Endothelial cell (in vitro differentiated cells): ENCODE measurements at regions not wholly inside any gene's neighbourhood (a gene's known extent, or its start where the extent isn't known, plus 50 kb on each side); places are given as distances from the start of the nearest gene placed in this dataset.

Experiments used
- DNase-seq: peaks from one replicate; pipeline ENCODE4 v3.0.0; 2021; ENCODE audit warnings: low spot score
- H3K27ac Mint-ChIP-seq: one replicate; pipeline ENCODE4 v1.8.0; 2021; ENCODE audit warnings: mixed read lengths, inconsistent platforms; ENCODE audit not compliant: unreplicated experiment
- H3K27me3 Mint-ChIP-seq: one replicate; pipeline ENCODE4 v1.8.0; 2021; ENCODE audit warnings: mild to moderate bottlenecking, moderate library complexity, mixed read lengths, inconsistent platforms; ENCODE audit not compliant: unreplicated experiment
- H3K36me3 Mint-ChIP-seq: one replicate; pipeline ENCODE4 v1.8.0; 2021; ENCODE audit warnings: mild to moderate bottlenecking, low read depth, mixed read lengths, inconsistent platforms; ENCODE audit not compliant: unreplicated experiment
- H3K4me1 Mint-ChIP-seq: one replicate; pipeline ENCODE4 v1.8.0; 2021; ENCODE audit warnings: mild to moderate bottlenecking, mixed read lengths, inconsistent platforms; ENCODE audit not compliant: unreplicated experiment
- H3K4me3 Mint-ChIP-seq: one replicate; pipeline ENCODE4 v1.8.0; 2021; ENCODE audit warnings: mild to moderate bottlenecking, mixed read lengths, inconsistent platforms; ENCODE audit not compliant: unreplicated experiment
- H3K9me3 Mint-ChIP-seq: one replicate; pipeline ENCODE4 v1.8.0; 2021; ENCODE audit warnings: mixed read lengths, inconsistent platforms; ENCODE audit not compliant: unreplicated experiment
- CTCF ChIP-seq: fragments of 200-600 bp; sonication (generic); IDR thresholded peaks from one replicate; pipeline ENCODE4 v1.5.0; 2021; ENCODE audit warnings: antibody characterized with exemption; ENCODE audit not compliant: unreplicated experiment

- TF ChIP-seq CTCF = no peak
- no peak for DNase-seq
- no peak overlapping the region for H3K4me3 Mint-ChIP-seq
- H3K27ac Mint-ChIP-seq = no peak overlapping the region
- no peaks in the 10 kb centered on the region for H3K36me3 Mint-ChIP-seq
- H3K9me3 Mint-ChIP-seq = no peaks in the 10 kb centered on the region
- peaks cover 4% of the 10 kb centered on the region for H3K27me3 Mint-ChIP-seq
- no peaks in the 10 kb centered on the region for H3K4me1 Mint-ChIP-seq
Observed at GRCh38 chr5:167918184-167918812, 373.1 kb upstream of the WWC1 start.

GRCh38 chr5:167918813-167919483, 372.5 kb upstream of the WWC1 start:
- no peaks in the 10 kb centered on the region for H3K4me1 Mint-ChIP-seq
- H3K27me3 Mint-ChIP-seq = peaks cover 4% of the 10 kb centered on the region
- H3K36me3 Mint-ChIP-seq = no peaks in the 10 kb centered on the region
- no peak overlapping the region for H3K4me3 Mint-ChIP-seq
- no peak overlapping the region for H3K27ac Mint-ChIP-seq
- no peak for DNase-seq
- H3K9me3 Mint-ChIP-seq = no peaks in the 10 kb centered on the region
- TF ChIP-seq CTCF = no peak

- TF ChIP-seq CTCF = no peak
- Mint-ChIP-seq H3K4me3 (no peak overlapping the region), H3K36me3 (no peaks in the 10 kb centered on the region), H3K27ac (no peak overlapping the region), H3K4me1 (no peaks in the 10 kb centered on the region), H3K27me3 (peaks cover 2% of the 10 kb centered on the region), H3K9me3 (no peaks in the 10 kb centered on the region)
- DNase-seq = no peak
Observed at GRCh38 chr5:167920589-167920988, 370.9 kb upstream of the WWC1 start.

- Mint-ChIP-seq H3K27ac (no peak overlapping the region), H3K4me3 (no peak overlapping the region), H3K4me1 (no peaks in the 10 kb centered on the region), H3K9me3 (no peaks in the 10 kb centered on the region), H3K27me3 (peaks cover 2% of the 10 kb centered on the region), H3K36me3 (no peaks in the 10 kb centered on the region)
- no peak for DNase-seq
- no peak for TF ChIP-seq CTCF
Observed at GRCh38 chr5:167921796-167922195, 369.6 kb upstream of the WWC1 start.

- Mint-ChIP-seq H3K27me3 (peaks cover 2% of the 10 kb centered on the region), H3K27ac (no peak overlapping the region), H3K36me3 (no peaks in the 10 kb centered on the region), H3K4me1 (no peaks in the 10 kb centered on the region), H3K9me3 (no peaks in the 10 kb centered on the region), H3K4me3 (no peak overlapping the region)
- TF ChIP-seq CTCF = no peak
- no peak for DNase-seq
Observed at GRCh38 chr5:167923396-167923795, 368.0 kb upstream of the WWC1 start.
